Hematopoietic multipotent progenitor cell (in vitro differentiated cells): ENCODE measurements at regions not wholly inside any gene's neighbourhood (a gene's known extent, or its start where the extent isn't known, plus 50 kb on each side); places are given as distances from the start of the nearest gene placed in this dataset.
"Not testable (repeated sequence)": the region's sequence is repeated elsewhere in the genome, so short reads cannot be mapped to it uniquely, and the experiment has no call there.

Source experiments
- DNase-seq, 3 donors: peaks; one replicate each; pipeline ENCODE4 v3.0.0-alpha.2; 2011 to 2015; ENCODE audit warnings: low read depth in 2 of 3, low spot score in 2 of 3

- no peak for DNase-seq
Measured at GRCh38 chr11:28793282-28793738, 685.1 kb downstream of the METTL15 start.

DNA sequence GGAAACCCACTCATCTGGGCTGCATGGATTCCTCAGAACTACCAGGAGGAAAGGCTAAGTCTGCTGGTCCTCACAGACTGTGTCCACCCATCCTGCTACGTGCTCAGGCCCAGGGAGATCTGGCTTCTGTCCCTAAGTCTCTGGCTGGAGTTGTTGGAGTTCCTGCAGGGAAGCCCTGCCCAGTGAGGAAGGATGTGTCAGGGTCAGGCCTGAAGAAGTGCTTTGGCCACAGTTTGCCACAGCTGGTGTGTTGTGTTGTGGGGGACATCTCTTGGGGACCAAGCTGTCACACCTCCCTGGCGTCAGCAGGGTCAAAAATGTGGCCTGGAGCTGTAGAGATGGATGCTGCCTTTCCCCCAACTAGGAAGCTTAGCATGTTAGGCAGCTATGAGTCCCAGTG is 684.7 kb downstream of the METTL15 start:
- DNase-seq = no peak

GRCh38 chr11:28787897-28788296 is 679.7 kb downstream of the METTL15 start:
- not testable (repeated sequence) for DNase-seq

DNA sequence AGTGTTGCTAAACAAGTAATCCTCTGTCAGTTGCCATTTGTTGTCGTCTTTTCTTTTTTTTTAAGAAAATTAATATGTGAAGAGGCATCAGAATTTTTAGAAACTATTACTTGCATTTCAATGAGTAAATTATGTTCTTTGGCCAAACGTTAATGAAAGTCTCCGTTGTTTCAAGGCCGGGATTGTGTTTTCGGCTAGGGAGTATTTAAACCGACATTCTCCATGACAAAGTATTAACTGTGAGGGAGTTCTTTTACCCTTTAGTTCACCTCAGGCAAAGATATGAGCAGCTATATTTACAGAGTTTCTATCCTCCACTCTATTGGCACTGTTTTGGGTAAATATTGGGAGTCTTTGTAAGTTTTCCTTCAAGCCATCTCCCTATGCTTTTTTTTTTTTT is 668.9 kb downstream of the METTL15 start:
- no peak for DNase-seq

- DNase-seq = no peak
Measured at GRCh38 chr11:28773606-28774005, 665.4 kb downstream of the METTL15 start.

DNA sequence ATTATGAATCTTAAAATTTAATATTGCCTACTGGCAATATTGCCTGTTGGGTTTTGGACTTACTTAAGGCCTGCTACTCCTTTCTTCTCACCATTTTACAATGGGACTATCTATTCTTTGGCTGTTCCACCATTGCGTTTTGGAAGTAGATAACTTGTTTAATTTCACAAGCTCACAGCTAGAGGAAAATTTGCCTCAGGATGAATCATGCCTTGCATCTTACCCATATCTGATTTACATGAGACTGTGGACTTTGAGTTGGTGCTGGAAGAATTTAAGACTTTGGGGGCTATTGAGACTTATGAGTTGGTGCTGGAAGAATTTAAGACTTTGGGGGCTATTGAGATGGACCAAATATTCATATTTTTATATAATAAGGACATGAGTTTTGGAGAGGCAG is 662.6 kb downstream of the METTL15 start:
- DNase-seq = no peak

DNA sequence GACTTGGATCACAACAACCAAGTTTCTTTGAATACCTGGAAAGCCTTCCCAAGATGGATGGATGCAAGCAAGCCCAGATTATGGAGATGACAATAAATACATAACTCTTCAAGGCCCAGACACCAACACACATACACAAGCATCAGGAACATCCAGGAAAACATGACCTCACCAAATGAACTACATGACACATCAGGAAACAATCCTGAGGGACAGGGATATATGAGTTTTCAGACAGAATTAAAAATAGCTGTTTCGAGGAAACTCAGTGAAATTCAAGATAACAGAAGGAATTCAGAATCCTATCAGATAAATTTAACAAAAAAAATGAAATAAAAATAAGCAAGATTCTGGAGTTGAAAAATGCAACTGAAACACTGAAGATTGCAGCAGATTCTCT is 659.4 kb downstream of the METTL15 start:
- no peak for DNase-seq

DNA sequence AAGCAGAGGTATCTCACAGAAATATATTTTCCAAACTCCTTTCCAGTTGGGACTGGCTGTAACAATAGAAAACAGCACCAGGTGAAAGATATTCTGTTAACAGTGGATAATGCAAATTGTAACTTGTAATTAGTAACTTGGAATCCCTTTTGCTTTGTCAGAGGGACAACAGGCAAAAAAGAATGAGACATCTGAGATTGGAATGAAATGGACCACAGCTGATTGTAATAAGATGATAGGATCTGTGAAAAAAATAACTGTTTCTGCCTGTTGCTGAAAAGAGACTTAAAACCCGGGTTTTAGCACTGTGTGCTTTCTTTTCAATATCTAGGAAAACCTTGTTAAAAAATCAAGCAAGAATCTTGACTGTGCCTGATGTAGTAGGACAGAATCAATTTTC is 655.7 kb downstream of the METTL15 start:
- no peak for DNase-seq

DNA sequence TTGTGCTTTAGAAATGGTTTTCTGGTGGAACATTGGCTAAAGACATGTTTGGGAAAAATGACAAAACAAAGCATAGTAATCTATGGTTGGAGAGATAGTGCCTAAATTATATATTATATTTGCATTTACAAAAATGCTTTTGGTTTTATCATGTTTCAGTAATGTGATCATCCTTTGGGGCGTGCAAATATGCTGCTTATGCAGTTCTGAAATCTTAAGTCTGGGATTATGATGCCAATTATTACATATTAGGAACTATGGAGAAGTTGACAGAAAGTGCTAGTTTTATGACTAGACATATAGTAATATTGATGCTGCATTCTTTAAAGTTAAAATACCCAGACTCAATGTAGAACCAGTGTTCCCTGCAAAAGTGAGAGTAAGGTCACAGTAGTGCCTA is 655.0 kb downstream of the METTL15 start:
- DNase-seq = no peak

- no peak for DNase-seq
Measured at GRCh38 chr11:28760676-28761390, 652.6 kb downstream of the METTL15 start.

DNA sequence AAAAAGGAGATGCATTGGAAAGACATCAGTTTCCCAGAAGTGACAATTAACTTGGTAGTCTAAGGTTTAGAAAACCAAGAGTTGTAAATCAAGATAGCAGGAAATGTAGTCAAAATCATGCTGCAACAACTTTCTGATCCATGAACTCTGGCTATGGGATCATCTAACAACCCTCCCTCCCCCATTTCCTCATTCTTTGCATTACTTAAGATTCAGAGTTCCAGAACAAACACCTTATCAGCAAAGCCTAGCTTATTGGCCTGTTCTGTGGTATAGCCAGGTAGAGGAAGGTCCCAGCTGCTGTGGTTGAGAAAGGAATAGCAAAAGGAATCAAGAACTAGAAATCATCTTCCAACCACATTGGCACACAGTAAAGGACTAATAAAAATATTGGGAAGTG is 651.1 kb downstream of the METTL15 start:
- DNase-seq = no peak

GRCh38 chr11:28757725-28758515 is 649.7 kb downstream of the METTL15 start:
- no peak for DNase-seq

DNA sequence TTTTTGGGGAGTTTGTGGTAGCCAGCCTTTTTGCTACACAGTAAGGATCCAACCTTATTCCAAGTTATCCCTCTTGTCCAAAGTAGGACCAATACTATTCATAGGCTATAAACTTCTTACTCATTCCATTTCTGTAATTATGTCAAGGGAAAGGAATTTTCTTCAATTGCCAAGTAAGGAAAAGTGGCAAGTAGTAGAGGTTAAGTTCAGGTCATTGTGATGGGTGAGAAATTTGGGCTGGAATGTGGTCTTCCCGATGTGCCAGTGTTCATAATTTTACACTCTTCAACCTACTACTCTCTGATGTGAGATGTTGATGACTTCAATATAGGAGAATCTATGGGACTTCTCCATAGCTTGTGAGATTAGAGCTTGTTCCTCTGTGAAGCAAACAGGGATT is 648.8 kb downstream of the METTL15 start:
- no peak for DNase-seq

DNA sequence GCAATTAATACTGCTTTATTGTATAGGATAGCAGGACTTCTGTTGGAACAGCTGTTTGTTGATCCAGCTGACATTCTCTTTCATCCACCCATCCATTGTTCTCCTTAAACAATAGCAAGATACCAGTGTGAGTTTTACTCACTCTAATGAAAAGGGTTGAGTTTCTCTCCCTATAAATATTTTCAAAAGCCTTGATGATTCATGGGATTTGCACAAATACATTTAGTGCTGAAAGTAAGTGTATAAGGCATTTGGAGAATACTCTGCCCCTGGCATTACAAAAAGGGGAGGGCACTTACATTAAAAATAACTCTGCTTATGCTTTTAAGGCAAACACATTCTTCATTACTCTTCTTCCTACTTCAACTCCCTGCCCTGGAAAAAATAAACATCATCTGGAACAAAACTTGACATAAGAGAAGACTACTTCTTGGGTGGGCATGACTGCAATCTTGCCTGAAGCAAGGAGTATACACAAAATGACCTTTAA is 634.9 kb downstream of the METTL15 start:
- DNase-seq = no peak

- DNase-seq = no peak
Measured at GRCh38 chr11:28739489-28740280, 631.5 kb downstream of the METTL15 start.

- DNase-seq = no peak
Measured at GRCh38 chr11:28738549-28738948, 630.4 kb downstream of the METTL15 start.

GRCh38 chr11:28736256-28736655 is 628.1 kb downstream of the METTL15 start:
- no peak for DNase-seq

GRCh38 chr11:28735511-28735910 is 627.3 kb downstream of the METTL15 start:
- DNase-seq = no peak

- no peak for DNase-seq
Measured at GRCh38 chr11:28730889-28731288, 622.7 kb downstream of the METTL15 start.

- DNase-seq = no peak
Measured at GRCh38 chr11:28730336-28730735, 622.1 kb downstream of the METTL15 start.

GRCh38 chr11:28729339-28729738 is 621.2 kb downstream of the METTL15 start:
- no peak for DNase-seq
